H9 (cell line): ENCODE measurements at regions not wholly inside any gene's neighbourhood (a gene's known extent, or its start where the extent isn't known, plus 50 kb on each side); places are given as distances from the start of the nearest gene placed in this dataset.

Experiments
- DNase-seq: peaks from one replicate; pipeline ENCODE4 v3.0.0-alpha.2; 2017
- H2AFZ ChIP-seq: one replicate; pipeline ENCODE4 v1.6.1; 2013; ENCODE audit warnings: mild to moderate bottlenecking, low read length, control low read depth, moderate library complexity
- H2AK5ac ChIP-seq: 2 replicates; pipeline ENCODE4 v1.6.1; 2013; ENCODE audit warnings: low read length, control low read depth, mixed read lengths; ENCODE audit not compliant: insufficient read length
- H2BK120ac ChIP-seq: one replicate; pipeline ENCODE4 v1.6.1; 2013; ENCODE audit warnings: low read depth, mild to moderate bottlenecking, low read length, control low read depth, inconsistent platforms; ENCODE audit not compliant: poor library complexity, severe bottlenecking
- H2BK12ac ChIP-seq: 2 replicates; pipeline ENCODE4 v1.6.1; 2013; ENCODE audit warnings: low read length, control low read depth, mixed read lengths, low read depth; ENCODE audit not compliant: insufficient read length
- H2BK15ac ChIP-seq: 2 replicates; pipeline ENCODE4 v1.6.1; 2013; ENCODE audit warnings: low read depth, low read length, control low read depth
- H2BK20ac ChIP-seq: one replicate; pipeline ENCODE4 v1.6.1; 2013; ENCODE audit warnings: low read depth, mild to moderate bottlenecking, low read length, control low read depth, inconsistent platforms; ENCODE audit not compliant: poor library complexity, severe bottlenecking
- H2BK5ac ChIP-seq: 2 replicates; pipeline ENCODE4 v1.6.1; 2013; ENCODE audit warnings: low read length, control low read depth, mixed read lengths; ENCODE audit not compliant: insufficient read length
- H3K14ac ChIP-seq: 2 replicates; pipeline ENCODE4 v1.6.1; 2013; ENCODE audit warnings: low read length, control low read depth; ENCODE audit not compliant: insufficient read depth
- H3K18ac ChIP-seq: 2 replicates; pipeline ENCODE4 v1.6.1; 2013; ENCODE audit warnings: low read depth, mild to moderate bottlenecking, mixed read lengths, low read length, control low read depth; ENCODE audit not compliant: insufficient read length
- H3K23ac ChIP-seq: 2 replicates; pipeline ENCODE4 v1.6.1; 2013; ENCODE audit warnings: low read length, control low read depth, mixed read lengths, low read depth; ENCODE audit not compliant: insufficient read length
- H3K23me2 ChIP-seq: 2 replicates; pipeline ENCODE4 v1.6.1; 2013; ENCODE audit warnings: low read depth, mild to moderate bottlenecking, mixed read lengths, low read length, control low read depth; ENCODE audit not compliant: insufficient read length, poor library complexity, severe bottlenecking
- H3K27ac ChIP-seq: 2 replicates; pipeline ENCODE4 v1.5.1; 2013; ENCODE audit warnings: low read length, control low read depth, mixed read lengths, low read depth; ENCODE audit not compliant: insufficient read length
- H3K27me3 ChIP-seq: 2 replicates; pipeline ENCODE4 v1.6.1; 2013; ENCODE audit warnings: low read length, control low read depth, inconsistent platforms; ENCODE audit not compliant: insufficient read depth
- H3K4ac ChIP-seq: 2 replicates; pipeline ENCODE4 v1.6.1; 2013; ENCODE audit warnings: low read depth, mild to moderate bottlenecking, control low read depth, inconsistent platforms, low read length, moderate library complexity
- H3K4me1 ChIP-seq: 2 replicates; pipeline ENCODE4 v1.6.1; 2013; ENCODE audit warnings: low read length, control low read depth, inconsistent platforms; ENCODE audit not compliant: insufficient read depth
- H3K4me2 ChIP-seq: 2 replicates; pipeline ENCODE4 v1.6.1; 2013; ENCODE audit warnings: low read length, control low read depth, mixed read lengths; ENCODE audit not compliant: insufficient read length, insufficient read depth
- H3K56ac ChIP-seq: 2 replicates; pipeline ENCODE4 v1.6.1; 2013; ENCODE audit warnings: low read depth, mild to moderate bottlenecking, mixed read lengths, low read length, control low read depth; ENCODE audit not compliant: insufficient read length
- H3K79me1 ChIP-seq: 2 replicates; pipeline ENCODE4 v1.6.1; 2013; ENCODE audit warnings: low read depth, mild to moderate bottlenecking, moderate library complexity, low read length, control low read depth, inconsistent platforms; ENCODE audit not compliant: insufficient read depth, poor library complexity, severe bottlenecking
- H3K79me2 ChIP-seq: 2 replicates; pipeline ENCODE4 v1.6.1; 2013; ENCODE audit warnings: low read length, control low read depth, inconsistent platforms; ENCODE audit not compliant: insufficient read depth
- H3K9ac ChIP-seq: 2 replicates; pipeline ENCODE4 v1.6.1; 2013; ENCODE audit warnings: low read length, control low read depth, mixed read lengths; ENCODE audit not compliant: insufficient read length; ENCODE audit errors: extremely low read depth
- H3K9me3 ChIP-seq: one replicate; pipeline ENCODE4 v1.6.1; 2013; ENCODE audit warnings: low read depth, low read length, inconsistent platforms; ENCODE audit not compliant: control insufficient read depth
- H3T11ph ChIP-seq: one replicate; pipeline ENCODE4 v1.6.1; 2013; ENCODE audit warnings: mild to moderate bottlenecking, low read length, control low read depth, inconsistent platforms
- H4K20me1 ChIP-seq: one replicate; pipeline ENCODE4 v1.6.1; 2013; ENCODE audit not compliant: control insufficient read depth, insufficient read length, insufficient read depth
- H4K5ac ChIP-seq: 2 replicates; pipeline ENCODE4 v1.6.1; 2013; ENCODE audit warnings: low read depth, mild to moderate bottlenecking, mixed read lengths, low read length, control low read depth; ENCODE audit not compliant: insufficient read length
- H4K8ac ChIP-seq: replicated peaks from 2 replicates; pipeline ENCODE4 v1.6.1; 2013; ENCODE audit warnings: low read length, control low read depth, mixed read lengths, low read depth; ENCODE audit not compliant: insufficient read length
- H4K91ac ChIP-seq: 2 replicates; pipeline ENCODE4 v1.6.1; 2013; ENCODE audit warnings: low read depth, mild to moderate bottlenecking, moderate library complexity, mixed read lengths, low read length, control low read depth; ENCODE audit not compliant: insufficient read length
- H3K27ac Mint-ChIP-seq, 3 experiments: 2 replicates in 2 of 3; 3 replicates in 1 of 3; pipeline ENCODE4 v1.8.0; 2020 to 2021; ENCODE audit warnings: mixed read lengths in 3 of 3, mild to moderate bottlenecking in 1 of 3, moderate library complexity in 1 of 3
- H3K27me3 Mint-ChIP-seq: 2 replicates; pipeline ENCODE4 v1.8.0; 2021; ENCODE audit warnings: low read depth, mild to moderate bottlenecking, moderate library complexity, mixed read lengths
- H3K36me3 Mint-ChIP-seq, 3 experiments: 2 replicates in 2 of 3; 3 replicates in 1 of 3; pipeline ENCODE4 v1.8.0; 2020 to 2021; ENCODE audit warnings: low read depth in 3 of 3, mixed read lengths in 3 of 3; ENCODE audit not compliant: insufficient read depth in 1 of 3
- H3K4me1 Mint-ChIP-seq, 2 experiments: 2 replicates each; pipeline ENCODE4 v1.8.0; 2020; ENCODE audit warnings: mixed read lengths in 2 of 2
- H3K4me3 Mint-ChIP-seq, 2 experiments: 2 replicates in 1 of 2; 3 replicates in 1 of 2; pipeline ENCODE4 v1.8.0; 2020 to 2021; ENCODE audit warnings: mild to moderate bottlenecking in 2 of 2, mixed read lengths in 2 of 2, moderate library complexity in 1 of 2
- H3K9me3 Mint-ChIP-seq, 2 experiments: 2 replicates in 1 of 2; 3 replicates in 1 of 2; pipeline ENCODE4 v1.8.0; 2020; ENCODE audit warnings: mild to moderate bottlenecking in 2 of 2, mixed read lengths in 2 of 2, moderate library complexity in 1 of 2
- CTCF ChIP-seq: fragments of 200-600 bp; sonication (generic); conservative IDR thresholded peaks from 3 replicates; pipeline ENCODE4 v1.8.0; 2021; ENCODE audit warnings: antibody characterized with exemption, mild to moderate bottlenecking
- WGBS: extraction: QIAGEN DNeasy Blood & Tissue Kit; methylation state at CpG from one replicate; pipeline ENCODE4 v1.1.7; 2013; ENCODE audit warnings: missing lambda C conversion rate, low lambda C conversion rate, mixed read lengths; ENCODE audit not compliant: insufficient read length; ENCODE audit errors: extremely low coverage; 5-methylcytosine and 5-hydroxymethylcytosine counted together

DNA sequence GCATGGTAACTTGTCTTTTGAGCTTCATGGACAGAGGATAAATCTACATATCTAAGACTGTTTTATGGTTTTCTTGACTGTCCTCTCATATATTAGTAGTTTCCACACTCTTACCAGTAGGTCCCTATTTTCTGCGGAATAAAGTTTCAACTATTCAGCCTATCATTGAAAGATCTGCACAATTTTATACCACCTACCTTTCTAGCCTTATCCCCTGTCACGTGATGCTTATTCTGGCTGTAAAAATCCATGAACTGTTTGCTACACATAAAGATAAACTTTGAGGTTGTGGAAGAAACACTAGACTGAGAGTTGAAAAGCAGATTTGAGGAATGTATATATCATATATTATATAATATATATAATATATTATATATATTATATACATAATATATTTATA is 423.8 kb downstream of the TENT5A start:
- Histone ChIP-seq H3K56ac (no peak overlapping the region), H3K27ac (no peak overlapping the region), H3T11ph (no peak overlapping the region), H3K9ac (no peak overlapping the region), H2AK5ac (no peak overlapping the region), H3K4me2 (no peak overlapping the region), H4K5ac (no peak overlapping the region), H2AFZ (no peak overlapping the region), H3K18ac (no peak overlapping the region), H3K9me3 (no peaks in the 10 kb centered on the region), H3K14ac (no peak overlapping the region), H2BK20ac (no peak overlapping the region), H4K8ac (no peak overlapping the region), H3K79me2 (no peaks in the 10 kb centered on the region), H3K4me1 (no peaks in the 10 kb centered on the region), H2BK15ac (no peak overlapping the region), H3K27me3 (no peaks in the 10 kb centered on the region), H2BK5ac (no peak overlapping the region), H3K23ac (no peak overlapping the region), H2BK12ac (no peak overlapping the region), H3K79me1 (no peaks in the 10 kb centered on the region), H3K23me2 (no peaks in the 10 kb centered on the region), H2BK120ac (no peak overlapping the region), H4K91ac (no peak overlapping the region), H3K4ac (no peak overlapping the region), H4K20me1 (no peaks in the 10 kb centered on the region)
- H3K9me3 Mint-ChIP-seq = no peaks in the 10 kb centered on the region
- TF ChIP-seq CTCF = no peak
- H3K36me3 Mint-ChIP-seq = no peaks in the 10 kb centered on the region; a peak in 1 of 7 replicates
- H3K27ac Mint-ChIP-seq = no peak overlapping the region
- DNase-seq = no peak
- H3K4me1 Mint-ChIP-seq = no peaks in the 10 kb centered on the region
- no peaks in the 10 kb centered on the region for H3K27me3 Mint-ChIP-seq
- no CpG with 5 or more reads among the region's 2 CpGs for WGBS
- H3K4me3 Mint-ChIP-seq = no peak overlapping the region
